ENCODE measurements at regions not wholly inside any gene's neighbourhood (a gene's known extent, or its start where the extent isn't known, plus 50 kb on each side); places are given as distances from the start of the nearest gene placed in this dataset.
"Not testable (repeated sequence)": the region's sequence is repeated elsewhere in the genome, so short reads cannot be mapped to it uniquely, and the experiment has no call there.

DNA sequence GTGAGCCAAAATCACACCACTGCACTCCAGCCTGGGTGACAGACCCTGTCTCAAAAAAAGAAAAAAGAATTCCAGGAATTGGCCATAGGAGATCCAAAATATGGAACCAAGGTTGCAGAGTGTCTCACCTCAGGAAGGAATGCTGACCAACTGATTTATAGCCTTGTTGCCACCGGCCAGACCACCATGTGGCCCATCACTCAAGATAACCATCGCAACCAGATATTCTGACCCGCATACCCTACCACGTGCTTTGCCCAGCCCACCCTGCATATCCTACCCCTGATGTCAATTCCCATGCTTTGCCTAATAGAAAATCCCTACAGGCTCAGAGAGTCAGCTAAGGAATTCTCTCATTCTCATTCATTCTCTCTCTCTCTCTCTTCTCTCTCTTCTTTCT, 95.1 kb upstream of the DOCK9 start:
- DNase-seq (ENCODE audit: low read depth, low spot score) = no peak
- H3K27ac ChIP-seq = no peak overlapping the region

DNA sequence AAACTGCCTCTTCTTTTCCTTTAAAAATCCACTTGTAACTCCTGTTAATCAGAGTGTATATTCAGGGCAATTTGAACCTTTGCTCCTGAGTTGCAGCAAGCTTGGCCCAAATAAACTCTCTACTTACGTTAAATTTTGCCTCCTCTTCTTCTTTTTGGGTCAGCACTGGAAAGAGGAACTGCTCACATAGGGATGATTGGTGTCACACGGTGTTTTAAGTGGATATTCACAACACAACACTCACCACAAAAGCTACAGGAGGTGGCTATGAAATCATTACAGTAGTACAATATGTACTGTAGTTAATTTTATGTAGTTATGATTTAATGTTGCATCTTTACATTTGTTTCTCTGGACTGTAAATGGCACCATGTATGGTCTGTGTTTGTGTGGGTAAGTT, 96.8 kb upstream of the DOCK9 start:
- H3K27ac ChIP-seq = no peak overlapping the region
- no peak for DNase-seq (ENCODE audit: low read depth, low spot score)

DNA sequence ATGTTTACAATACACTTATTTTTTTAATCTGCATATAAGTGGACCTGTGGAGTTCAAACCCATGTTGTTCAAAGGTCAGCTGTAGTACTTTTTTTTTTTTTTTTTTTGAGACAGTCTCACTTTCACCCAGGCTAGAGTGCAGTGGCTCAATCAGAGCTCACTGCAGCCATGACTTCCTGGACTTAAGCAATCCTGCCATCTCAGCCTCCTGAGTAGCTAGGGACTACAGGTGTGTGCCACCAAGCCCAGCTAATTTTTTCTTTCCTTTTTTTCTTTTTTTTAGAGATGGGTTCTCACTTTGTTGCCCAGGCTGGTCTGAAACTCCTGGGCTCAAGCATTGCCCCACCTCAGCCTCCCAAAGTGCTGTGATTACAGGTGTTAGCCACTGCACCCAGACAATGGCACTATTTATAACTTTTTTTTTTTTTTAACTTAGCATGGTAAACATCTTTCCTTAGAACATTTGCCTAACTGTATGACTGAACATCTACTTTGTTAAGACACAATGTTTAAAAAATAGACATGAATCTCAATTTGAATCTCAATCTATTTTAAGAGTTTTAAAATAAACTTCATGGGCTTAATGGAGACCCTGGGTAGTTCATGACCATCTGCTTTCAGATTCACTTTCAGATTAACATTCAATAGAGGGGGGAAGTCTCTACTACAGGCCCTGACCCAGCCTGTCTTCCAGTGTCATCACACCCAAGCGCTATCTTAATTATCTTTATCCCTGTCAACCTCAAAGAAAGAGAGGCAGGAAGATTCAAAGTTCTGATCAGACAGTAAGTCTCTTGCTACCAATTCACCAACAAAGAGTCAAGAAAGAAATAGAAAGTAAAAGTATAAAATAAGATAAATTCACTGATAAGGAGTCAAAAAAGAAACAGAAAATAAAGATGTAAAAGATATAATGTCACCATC, 97.7 kb upstream of the DOCK9 start:
- no peak overlapping the region for H3K27ac ChIP-seq
- DNase-seq (ENCODE audit: low read depth, low spot score) = no peak

DNA sequence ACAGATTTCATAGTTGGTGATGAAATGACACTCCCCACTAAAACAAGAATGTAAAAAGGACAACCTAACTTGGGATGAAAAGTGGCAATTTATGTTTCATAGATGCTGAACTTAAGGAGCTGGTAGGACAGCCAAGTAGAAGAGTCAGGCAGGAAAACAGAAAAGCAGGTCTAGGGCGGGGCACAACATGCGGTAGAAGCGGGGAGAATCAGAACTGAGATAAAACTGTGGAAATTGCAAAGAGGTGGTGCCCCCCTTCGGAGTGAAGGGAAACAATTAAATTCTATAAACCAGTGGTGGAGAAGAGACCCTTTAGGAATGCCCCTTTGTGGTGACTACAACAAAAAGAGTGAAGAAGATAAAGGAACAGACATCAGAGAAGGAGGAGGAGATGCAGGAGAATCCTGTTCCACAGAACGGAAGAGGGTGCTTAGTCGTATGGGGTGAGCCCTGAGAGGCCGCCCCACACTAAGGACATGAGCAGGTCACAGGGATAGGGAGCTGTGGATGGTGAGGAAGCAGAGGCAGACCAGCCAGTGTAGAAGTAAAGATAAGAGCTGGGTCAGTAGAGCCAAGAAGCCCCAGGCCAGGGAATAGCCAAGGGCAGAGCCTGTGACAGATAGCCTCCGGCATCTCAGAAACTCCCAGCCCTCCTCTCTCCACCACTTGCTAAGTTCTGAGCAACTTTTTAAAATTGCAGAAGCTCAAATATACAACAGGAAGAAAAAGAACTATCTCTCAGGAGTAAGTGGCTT, 100.3 kb upstream of the DOCK9 start:
- DNase-seq (ENCODE audit: low read depth, low spot score) = no peak
- no peak overlapping the region for H3K27ac ChIP-seq

DNA sequence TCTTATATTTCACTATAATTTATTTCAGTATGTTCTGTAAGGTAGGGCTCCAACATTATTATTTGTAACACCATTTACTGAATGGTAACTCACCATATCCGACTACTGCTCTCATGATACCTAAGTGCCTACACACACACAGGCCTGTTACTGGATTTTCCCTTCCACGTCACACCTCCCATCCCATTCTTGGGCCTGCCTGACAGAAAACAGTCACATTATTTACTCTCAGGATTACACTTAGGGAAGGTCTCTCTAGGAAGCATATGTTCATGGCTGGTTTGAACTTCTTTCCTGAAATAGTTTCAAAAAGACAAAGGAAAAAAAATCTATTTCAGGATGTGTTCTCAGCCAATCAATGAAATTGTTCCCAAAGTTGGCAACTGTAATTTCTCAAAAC, 102.3 kb upstream of the DOCK9 start:
- DNase-seq (ENCODE audit: low read depth, low spot score) = no peak
- no peak overlapping the region for H3K27ac ChIP-seq

DNA sequence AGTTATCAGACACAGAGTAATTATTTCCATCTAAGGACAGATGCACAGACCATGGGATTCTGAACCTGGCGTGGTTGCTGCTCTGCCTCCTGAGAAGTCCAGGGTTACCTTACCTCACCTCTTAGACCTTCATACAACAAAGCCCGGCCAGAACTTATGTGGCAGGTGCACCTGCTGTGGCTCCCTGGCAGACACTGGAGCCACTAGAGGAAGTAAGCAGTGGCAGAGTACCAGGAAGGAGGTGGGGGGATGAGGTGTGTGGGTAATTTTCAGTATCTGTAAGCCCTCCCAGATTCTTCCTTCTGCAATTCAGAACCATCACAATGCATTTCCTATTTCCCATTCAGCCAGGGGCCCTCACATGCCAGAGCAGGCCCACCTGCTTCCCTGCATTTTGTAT, 106.1 kb upstream of the DOCK9 start:
- H3K27ac ChIP-seq = no peak overlapping the region
- no peak for DNase-seq (ENCODE audit: low read depth, low spot score)

DNA sequence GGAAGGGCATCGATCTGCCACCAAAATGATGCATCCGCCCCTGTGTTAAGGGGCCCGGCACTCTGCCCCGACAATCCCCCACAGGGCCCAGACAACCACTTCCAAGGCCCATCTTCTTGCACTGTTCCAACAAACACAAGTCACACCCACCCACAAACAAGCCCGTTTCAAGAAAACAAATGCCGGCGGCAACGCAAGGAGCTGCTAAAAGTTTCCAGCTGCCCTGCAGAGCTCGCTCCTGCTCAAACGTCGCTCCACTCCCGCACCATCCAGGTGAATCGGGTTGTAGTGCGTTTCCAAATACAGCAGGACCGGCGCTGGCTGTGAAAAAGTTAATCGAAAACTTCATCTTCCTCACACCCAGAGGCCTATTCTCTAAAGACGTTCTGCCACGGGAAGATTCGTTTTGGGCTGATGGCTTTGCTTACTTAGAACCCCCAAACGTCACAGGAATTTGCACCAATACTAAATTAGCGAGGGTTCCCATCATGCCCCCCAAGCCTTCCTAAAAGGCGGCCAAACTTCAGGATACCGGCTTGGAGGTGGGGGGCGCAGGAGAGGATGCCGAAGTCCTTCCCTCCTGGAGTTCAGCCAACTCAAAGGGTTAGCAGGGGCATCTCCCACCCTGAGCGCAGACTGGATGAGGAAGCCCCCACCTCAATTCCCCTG, 107.4 kb upstream of the DOCK9 start:
- no peak for DNase-seq (ENCODE audit: low read depth, low spot score)
- H3K27ac ChIP-seq = no peak overlapping the region

DNA sequence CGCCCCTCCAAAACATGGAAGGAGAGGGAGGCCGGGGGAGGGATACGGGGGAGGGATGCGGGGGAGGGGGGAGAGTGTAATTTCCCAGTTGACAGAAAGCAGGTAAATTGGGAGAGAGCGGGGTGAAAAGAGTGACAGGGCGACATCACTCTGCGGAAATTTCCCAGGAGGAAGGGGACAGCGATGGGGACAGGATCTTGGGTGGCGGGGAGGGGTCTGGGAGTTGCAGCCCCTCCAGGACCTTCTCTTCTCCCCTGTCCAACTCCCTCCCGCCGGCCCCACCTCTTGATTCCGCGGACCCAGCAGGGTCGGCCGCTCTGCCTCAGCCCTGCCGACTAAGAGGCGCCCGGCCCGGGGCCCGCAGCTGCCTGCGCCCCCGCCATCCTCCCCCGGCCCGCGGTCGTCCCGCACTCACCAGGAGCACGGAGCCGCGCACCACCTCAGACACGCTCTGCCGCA, 108.0 kb upstream of the DOCK9 start:
- DNase-seq (ENCODE audit: low read depth, low spot score) = no peak
- peak overlapping the region; percentile 91 for H3K27ac ChIP-seq

DNA sequence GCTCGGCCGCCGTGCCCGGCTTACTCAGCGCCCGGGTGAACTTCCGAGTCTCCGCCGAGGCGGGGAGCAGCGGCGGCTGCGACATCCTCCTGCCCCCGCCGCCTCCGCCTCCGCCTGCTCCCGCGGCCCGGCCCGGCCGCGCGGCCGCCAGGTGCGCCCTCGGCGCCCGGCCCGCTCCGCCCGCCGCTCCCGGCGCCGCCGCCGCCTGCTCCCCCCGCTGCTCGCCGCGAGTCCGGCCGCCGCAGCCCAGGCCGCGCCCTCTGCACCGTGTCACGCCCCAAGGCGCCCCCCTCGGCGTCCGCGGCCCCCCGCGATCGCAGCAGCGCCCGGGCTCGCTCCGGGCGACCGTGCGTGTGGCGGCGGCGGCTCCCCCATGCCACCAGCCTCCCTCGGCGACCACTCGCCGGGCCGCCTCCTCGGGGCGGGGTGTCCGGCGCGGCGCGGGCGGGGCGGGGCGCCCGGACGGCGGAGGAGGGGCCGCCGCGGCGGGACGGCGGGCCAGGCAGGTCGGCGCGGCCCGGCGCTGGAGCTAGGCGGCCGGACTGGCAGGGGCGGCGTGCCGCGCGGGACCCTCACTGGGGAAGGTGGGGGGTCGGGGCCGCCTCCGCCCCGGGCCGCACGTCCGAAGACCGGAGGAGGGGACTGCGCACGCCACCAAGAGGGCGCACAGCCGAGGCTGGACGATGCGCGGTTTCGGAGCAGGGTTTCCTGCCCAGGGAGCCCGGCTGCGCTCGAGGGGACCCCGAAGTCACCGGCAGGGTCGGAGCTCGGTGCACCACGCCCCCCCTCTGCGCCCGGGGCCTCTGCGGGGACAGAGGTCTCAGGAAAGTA, 108.6 kb upstream of the DOCK9 start:
- H3K27ac ChIP-seq = peak overlapping the region; percentile 91
- no peak for DNase-seq (ENCODE audit: low read depth, low spot score)

DNA sequence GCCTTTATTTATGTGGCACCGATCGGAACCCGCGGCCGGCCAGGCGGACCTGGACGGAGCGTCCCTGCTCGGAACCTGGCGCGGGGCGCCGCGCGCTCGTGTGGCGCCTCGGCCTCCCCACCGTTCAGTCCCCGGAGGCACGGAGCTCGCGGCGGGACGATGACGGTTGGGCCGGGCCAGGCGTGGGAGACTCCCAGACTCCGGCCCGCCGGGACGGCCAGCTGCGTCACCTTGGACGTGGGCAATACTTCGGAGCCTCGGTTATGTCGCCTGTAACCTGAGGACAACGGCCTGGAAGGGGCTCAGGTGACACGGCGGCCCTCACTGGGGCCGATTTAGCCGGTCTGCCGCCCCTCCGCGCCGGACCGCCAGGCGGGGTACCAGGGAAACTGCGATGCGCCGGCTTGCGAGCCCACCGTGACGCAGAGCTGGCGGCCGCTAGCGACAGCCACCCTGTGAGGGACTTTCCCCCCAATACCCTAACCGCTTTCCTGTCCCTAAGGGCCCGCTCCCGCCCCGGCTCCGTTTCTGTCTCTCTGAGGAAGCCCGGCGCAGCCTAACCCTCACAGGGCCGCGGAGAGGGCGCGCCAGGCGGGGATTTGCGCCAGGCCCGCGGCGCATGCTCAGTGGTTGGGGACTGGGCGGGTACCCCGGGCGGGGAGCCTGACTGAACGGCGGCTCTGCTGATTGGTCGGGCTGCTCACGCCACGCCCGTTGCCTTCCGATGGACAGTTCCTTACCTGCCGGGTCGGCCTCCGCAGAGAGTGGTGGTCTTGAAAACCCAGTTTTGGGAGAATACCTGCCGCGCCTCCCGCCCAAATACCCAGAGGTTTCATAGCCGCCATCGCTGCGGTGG, 109.5 kb upstream of the DOCK9 start:
- peak overlapping the region; percentile 91 for H3K27ac ChIP-seq
- peak; percentile 63 for DNase-seq (ENCODE audit: low read depth, low spot score)

DNA sequence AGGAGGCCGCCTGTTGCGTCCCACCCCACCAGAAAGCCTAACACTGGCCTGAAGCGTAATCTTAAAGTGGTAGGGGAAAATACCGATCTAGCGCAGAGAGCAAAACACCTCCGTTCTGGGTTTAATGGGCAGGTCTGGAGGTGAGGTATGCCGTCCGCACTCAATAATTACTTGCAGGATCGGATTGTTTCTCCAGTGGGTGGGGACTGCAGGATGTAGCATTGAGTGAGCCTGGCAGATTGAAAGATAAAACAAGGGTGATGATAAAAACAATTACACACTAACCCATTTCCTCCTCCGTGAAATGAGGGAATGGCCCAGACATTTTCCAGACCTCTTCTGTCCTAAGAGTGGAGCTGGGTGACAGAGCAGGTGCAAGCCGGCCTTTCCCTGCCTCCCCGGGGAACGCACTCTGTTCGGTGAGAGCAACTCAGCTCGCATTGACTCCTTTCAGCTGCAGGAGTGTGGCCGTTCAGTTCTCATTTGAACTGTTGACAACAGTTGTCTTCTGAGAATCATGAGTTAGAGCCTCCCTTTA, 110.2 kb upstream of the DOCK9 start:
- DNase-seq (ENCODE audit: low read depth, low spot score) = no peak
- peak overlapping the region; percentile 91 for H3K27ac ChIP-seq

DNA sequence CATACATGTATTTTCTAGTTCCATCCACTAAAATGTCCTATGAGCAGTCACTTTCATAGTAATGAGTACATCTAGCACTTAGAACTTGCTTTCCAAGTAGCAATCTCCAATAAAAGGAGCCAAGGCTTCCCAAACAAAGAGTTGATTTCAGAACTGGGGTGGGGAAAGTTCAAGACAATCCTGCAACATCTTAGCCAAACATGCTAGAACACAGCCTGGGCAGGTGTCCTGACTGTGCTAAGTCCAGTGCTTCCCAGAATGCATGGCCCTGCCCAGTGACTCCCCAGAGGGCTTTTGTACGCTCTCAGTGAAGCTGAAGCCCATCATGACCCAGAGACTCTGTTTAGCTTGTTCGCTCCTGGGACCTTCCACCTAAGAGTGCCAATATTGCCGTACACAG, 106.7 kb upstream of the UBAC2 start:
- H3K27ac ChIP-seq = no peak overlapping the region
- no peak for DNase-seq (ENCODE audit: low read depth, low spot score)

DNA sequence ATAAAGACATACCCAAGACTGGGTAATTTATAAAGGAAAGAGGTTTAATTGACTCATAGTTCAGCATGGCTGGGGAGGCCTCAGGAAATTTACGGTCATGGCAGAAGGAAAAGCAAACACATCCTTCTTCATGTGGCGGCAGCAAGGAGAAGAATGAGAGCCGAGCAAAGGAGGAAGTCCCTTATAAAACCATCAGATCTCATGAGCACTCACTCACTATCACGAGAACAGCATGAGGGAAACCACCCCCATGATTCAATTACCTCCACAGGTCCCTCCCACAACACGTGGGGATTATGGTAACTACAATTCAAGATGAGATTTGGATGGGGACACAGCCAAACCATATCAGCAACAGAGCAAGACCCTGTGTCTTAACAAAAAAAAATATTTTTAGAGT, 98.8 kb upstream of the UBAC2 start:
- H3K27ac ChIP-seq; DNase-seq (ENCODE audit: low read depth, low spot score): not testable (repeated sequence)

DNA sequence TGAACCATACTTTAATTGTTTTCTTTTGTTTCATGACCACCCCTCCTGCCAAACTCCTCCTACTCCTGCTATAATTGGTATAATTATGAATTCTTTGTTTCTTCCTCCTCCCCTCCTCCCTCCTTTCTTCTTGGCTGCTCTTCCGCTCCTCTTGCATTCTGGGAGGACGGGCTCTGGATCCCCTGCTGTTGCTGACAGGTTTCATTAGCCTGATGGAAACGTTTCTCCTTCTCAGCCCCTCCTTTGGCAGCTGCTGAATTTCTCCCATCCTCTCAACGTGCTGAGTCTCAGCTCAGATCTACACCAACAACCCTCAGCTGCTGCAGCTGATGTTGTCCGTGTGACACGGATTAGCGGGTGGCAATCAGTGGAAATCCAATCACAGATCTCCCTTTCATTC, 97.1 kb upstream of the UBAC2 start:
- no peak overlapping the region for H3K27ac ChIP-seq
- no peak for DNase-seq (ENCODE audit: low read depth, low spot score)

DNA sequence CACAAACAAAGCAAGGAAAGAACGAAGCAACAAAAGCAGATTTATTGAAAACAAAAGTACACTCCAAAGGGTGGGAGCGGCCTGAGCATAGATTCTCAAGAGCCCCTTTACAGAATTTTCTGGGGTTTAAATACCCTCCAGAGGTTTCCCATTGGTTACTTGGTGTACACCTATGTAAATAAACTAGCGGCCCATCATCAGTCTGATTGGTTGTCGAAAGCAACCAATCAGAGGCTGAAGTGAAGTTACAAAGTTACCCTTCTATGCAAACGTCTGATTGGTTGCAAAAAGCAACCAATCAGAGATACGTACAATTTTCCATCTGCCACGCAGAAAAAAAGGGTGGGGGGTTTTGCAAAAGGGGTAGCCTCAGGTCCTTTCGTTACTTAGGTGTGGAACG, 96.3 kb upstream of the UBAC2 start:
- H3K27ac ChIP-seq = no peak overlapping the region
- no peak for DNase-seq (ENCODE audit: low read depth, low spot score)

DNA sequence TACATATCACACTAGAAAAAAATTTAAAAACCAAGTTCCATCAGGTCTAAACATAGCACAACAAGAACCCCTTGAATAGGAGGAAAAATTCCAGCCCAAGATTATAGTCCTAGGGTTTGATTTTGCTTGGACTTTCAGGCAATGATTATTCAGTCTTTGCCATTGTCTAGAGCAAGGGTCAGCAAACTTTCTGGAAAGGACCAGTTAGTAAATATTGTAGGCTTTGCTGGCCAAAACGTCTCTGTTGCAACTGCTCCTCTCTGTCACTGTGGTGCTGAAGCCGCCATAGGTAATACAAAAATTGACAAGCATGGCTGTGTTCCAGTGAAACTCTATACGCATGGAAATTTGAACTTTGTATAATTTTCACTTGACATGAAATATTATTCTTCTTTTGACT, 95.5 kb upstream of the UBAC2 start:
- H3K27ac ChIP-seq = no peak overlapping the region
- no peak for DNase-seq (ENCODE audit: low read depth, low spot score)

DNA sequence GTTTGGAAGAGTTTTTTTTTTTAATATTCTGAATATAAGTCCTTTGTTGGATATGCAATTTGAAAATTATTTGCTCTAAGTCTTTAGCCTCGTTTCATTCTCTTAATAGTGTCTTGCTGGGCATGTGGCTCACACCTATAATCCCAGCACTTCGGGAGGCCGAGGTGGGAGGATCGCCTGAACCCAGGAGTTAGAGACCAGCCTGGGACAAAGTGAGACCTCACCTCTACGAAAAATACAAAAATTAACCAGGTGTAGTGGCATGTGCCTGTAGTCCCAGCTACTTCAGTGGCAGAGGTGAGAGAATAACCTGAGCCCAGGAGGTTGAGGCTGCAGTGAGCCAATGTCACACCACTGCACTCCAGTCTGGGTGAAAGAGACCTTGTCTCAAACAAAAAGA, 87.3 kb upstream of the UBAC2 start:
- no peak for DNase-seq (ENCODE audit: low read depth, low spot score)
- no peak overlapping the region for H3K27ac ChIP-seq

DNA sequence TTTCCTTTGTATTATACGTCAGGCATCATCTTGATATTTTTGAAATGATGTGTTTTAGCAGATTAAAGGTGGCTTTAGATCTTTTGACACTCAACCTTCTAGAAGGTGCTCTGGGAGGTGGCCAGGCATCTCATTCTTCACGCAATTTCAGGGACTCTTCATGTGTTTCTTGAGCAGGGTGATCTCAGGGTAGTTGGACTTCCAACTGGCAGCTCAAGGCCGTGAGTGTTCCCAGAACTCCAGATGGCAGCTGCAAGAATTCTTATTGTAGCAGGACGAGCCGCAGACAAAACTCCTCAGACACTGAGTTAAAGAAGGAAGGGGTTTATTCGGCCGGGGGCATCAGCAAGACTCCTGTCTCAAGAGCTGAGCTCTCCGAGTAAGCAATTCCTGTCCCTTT, 82.5 kb upstream of the UBAC2 start:
- no peak overlapping the region for H3K27ac ChIP-seq

DNA sequence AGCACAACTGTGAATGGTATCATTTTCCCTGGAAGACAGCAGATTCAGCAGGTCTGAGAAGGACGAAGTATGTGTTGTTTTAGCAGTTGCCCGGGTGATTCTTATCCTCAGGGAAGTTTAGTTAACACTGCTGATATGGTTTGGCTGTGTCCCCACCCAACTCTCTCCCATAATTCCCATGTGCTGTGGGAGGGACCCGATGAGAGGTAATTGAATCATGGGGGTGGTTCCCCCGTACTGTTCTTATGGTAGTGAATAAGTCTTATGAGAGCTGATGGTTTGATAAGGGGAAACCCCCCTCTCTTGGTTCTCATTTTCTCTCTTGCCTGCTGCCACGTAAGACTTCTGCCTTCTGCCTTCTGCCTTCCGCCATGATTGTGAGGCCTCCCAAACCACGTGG, 81.0 kb upstream of the UBAC2 start:
- H3K27ac ChIP-seq = no peak overlapping the region
- no peak for DNase-seq (ENCODE audit: low read depth, low spot score)

More for the DNA sequence above, 82.5 kb upstream of the UBAC2 start:
- no peak for DNase-seq (ENCODE audit: low read depth, low spot score)

Measured in epithelial cell of prostate (primary cell).